ENCODE measurements at regions not wholly inside any gene's neighbourhood (a gene's known extent, or its start where the extent isn't known, plus 50 kb on each side); places are given as distances from the start of the nearest gene placed in this dataset.
"Not testable (repeated sequence)": the region's sequence is repeated elsewhere in the genome, so short reads cannot be mapped to it uniquely, and the experiment has no call there.

GRCh38 chr6:2355150-2355549, 109.7 kb upstream of the GMDS start:
- H3K4me3 ChIP-seq (ENCODE audit: low read depth, low read length): no peak overlapping the region
- no peak for DNase-seq (ENCODE audit: extremely low spot score)
- 41% methylated on average over 3 of the region's 3 CpGs for WGBS
- no peaks in the 10 kb centered on the region for H3K4me1 ChIP-seq (ENCODE audit: insufficient read depth)
- no peaks in the 10 kb centered on the region for H3K36me3 ChIP-seq (ENCODE audit: insufficient read depth)
- no peak overlapping the region for H3K27ac ChIP-seq (ENCODE audit: low read depth)

DNA sequence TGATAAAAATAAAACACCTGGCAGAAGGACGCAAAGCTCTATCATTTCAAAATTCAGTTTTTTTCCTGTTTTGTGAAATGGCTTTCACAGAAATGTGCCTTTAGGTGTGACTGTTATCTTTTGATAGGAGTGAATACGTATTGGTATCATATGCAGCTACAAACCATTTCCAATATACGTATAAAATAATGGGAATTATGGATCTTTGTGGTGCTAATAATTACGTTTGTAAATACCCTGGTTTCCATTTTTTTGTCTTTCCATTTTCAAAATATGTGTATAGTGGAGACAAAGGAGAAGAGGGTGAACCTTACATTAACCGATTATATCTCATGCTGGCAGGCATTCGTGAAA, 108.7 kb upstream of the GMDS start:
- Histone ChIP-seq H3K27ac (ENCODE audit: low read depth) (no peak overlapping the region), H3K4me1 (ENCODE audit: insufficient read depth) (no peaks in the 10 kb centered on the region), H3K4me3 (ENCODE audit: low read depth, low read length) (no peak overlapping the region), H3K36me3 (ENCODE audit: insufficient read depth) (no peaks in the 10 kb centered on the region)
- WGBS: 55% methylated on average over 6 of the region's 6 CpGs
- DNase-seq (ENCODE audit: extremely low spot score): no peak

DNA sequence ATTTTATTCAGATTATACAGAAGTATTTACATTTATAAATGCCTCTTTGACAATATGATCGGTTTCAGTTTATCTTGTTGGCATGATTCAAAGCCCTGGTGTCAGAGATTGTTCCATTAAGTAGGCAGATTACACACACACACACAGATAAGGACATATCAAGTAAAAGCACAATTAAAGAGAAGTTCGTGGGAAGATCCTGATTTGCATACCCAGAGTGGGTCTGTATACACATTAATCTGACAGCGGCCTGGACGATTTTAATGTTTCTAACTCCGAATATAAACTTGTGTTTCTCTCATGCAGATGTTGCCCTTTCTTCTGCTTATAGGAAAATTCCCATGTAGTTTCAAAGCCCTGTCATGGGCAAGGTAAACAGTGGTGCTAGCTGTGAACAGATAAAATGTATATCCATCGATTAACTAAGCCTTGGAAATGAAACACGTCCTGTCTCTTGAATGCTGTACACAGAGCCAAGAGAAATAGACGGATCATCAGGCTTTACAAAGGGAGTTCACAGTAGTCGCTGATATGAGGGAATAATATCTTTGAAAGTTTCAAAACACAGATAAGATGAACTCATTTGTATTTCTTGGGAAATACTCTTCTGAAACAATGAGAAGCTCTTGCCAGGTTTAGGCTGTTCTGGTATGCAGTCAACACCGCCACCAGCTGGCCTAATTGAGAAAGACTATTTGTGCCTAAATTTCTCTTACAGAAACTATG, 108.2 kb upstream of the GMDS start:
- Histone ChIP-seq H3K27ac (ENCODE audit: low read depth) (no peak overlapping the region), H3K36me3 (ENCODE audit: insufficient read depth) (no peaks in the 10 kb centered on the region), H3K4me1 (ENCODE audit: insufficient read depth) (no peaks in the 10 kb centered on the region), H3K4me3 (ENCODE audit: low read depth, low read length) (no peak overlapping the region)
- WGBS: 42% methylated on average over 10 of the region's 10 CpGs
- DNase-seq (ENCODE audit: extremely low spot score): peak; percentile 57

DNA sequence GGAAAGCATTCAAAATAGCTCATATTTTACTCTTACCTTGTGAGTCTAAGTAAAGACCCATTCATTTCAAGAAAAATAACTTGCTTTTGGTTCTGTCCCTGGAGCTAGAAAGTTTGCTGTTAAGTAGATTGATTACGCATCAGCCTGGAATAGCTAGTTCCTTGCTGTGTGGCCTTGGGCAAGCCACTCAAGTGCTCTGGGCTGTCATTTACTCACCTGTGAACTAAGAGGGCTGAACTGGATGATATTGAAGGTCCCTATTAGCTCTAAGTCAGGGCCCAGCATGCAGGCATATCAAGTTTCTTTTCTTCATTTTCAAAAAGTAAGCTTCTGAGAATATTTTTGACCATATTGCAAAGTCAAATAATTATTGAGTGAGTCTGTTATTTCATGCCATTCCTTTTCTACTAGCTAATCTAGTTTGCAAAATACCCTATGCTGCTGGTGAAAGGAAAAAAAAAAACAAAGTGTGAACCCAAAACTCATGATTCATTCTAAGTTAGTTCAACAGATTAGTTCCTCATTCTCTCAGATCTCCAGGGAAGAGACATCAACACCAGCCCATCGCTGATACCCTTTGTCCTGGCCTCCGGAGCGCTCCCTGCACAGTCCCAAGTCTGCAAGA, 106.5 kb upstream of the GMDS start:
- no peak for DNase-seq (ENCODE audit: extremely low spot score)
- Histone ChIP-seq H3K4me3 (ENCODE audit: low read depth, low read length) (no peak overlapping the region), H3K36me3 (ENCODE audit: insufficient read depth) (no peaks in the 10 kb centered on the region), H3K27ac (ENCODE audit: low read depth) (no peak overlapping the region), H3K4me1 (ENCODE audit: insufficient read depth) (no peaks in the 10 kb centered on the region)
- 93% methylated on average over 4 of the region's 4 CpGs for WGBS

DNA sequence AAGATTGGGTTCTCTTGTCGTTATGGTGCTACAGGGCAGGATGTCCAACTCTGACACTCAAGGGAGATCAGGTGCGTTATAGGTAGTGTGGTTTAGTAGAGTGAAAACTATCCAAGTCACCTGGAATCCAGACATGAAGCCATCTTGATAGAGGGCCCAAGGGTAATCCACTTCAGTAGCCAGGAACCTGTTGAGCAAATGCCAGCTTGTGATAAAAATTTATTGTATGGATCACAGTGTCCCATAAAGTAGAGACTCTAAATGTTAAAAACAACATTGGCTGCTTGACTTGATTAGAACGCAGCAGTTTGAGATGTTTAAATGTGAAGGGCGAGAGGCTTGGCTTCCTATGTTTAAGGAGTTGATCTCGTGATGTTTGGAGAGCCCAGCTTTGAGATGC, 105.7 kb upstream of the GMDS start:
- H3K4me3 ChIP-seq (ENCODE audit: low read depth, low read length): no peak overlapping the region
- no peak for DNase-seq (ENCODE audit: extremely low spot score)
- 81% methylated on average over 5 of the region's 5 CpGs for WGBS
- no peak overlapping the region for H3K27ac ChIP-seq (ENCODE audit: low read depth)
- H3K36me3 ChIP-seq (ENCODE audit: insufficient read depth): no peaks in the 10 kb centered on the region
- H3K4me1 ChIP-seq (ENCODE audit: insufficient read depth): no peaks in the 10 kb centered on the region

DNA sequence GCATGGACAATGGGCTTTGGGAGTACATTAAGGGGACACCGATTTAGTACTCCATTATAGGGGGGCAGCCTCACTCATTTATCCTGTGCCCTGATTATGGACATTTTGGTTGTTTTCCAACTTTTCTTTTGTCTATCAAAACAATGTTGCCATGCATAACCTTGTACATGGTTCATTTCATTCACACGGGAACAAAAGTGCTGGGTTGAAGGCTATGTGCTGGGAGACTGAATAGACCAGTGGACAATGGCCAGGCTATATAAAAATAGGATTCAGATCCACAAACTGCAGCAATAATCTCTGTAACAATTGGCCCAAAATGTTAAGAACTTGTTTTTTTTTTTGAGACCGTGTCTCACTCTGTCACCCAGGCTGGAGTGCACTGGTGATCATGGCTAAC, 100.7 kb upstream of the GMDS start:
- Histone ChIP-seq H3K4me1 (ENCODE audit: insufficient read depth) (no peaks in the 10 kb centered on the region), H3K27ac (ENCODE audit: low read depth) (no peak overlapping the region), H3K4me3 (ENCODE audit: low read depth, low read length) (no peak overlapping the region), H3K36me3 (ENCODE audit: insufficient read depth) (no peaks in the 10 kb centered on the region)
- 89% methylated on average over 3 of the region's 3 CpGs for WGBS
- DNase-seq (ENCODE audit: extremely low spot score): no peak

GRCh38 chr6:2344319-2344905, 99.0 kb upstream of the GMDS start:
- Histone ChIP-seq H3K36me3 (ENCODE audit: insufficient read depth) (no peaks in the 10 kb centered on the region), H3K4me1 (ENCODE audit: insufficient read depth) (no peaks in the 10 kb centered on the region), H3K4me3 (ENCODE audit: low read depth, low read length) (no peak overlapping the region), H3K27ac (ENCODE audit: low read depth) (no peak overlapping the region)
- 80% methylated on average over 6 of the region's 6 CpGs for WGBS
- DNase-seq (ENCODE audit: extremely low spot score): no peak

- no peak overlapping the region for H3K4me3 ChIP-seq (ENCODE audit: low read depth, low read length)
- H3K36me3 ChIP-seq (ENCODE audit: insufficient read depth): no peaks in the 10 kb centered on the region
- no peak for DNase-seq (ENCODE audit: extremely low spot score)
- H3K27ac ChIP-seq (ENCODE audit: low read depth): no peak overlapping the region
- no peaks in the 10 kb centered on the region for H3K4me1 ChIP-seq (ENCODE audit: insufficient read depth)
Observed at GRCh38 chr6:2327591-2327990, 82.2 kb upstream of the GMDS start.

DNA sequence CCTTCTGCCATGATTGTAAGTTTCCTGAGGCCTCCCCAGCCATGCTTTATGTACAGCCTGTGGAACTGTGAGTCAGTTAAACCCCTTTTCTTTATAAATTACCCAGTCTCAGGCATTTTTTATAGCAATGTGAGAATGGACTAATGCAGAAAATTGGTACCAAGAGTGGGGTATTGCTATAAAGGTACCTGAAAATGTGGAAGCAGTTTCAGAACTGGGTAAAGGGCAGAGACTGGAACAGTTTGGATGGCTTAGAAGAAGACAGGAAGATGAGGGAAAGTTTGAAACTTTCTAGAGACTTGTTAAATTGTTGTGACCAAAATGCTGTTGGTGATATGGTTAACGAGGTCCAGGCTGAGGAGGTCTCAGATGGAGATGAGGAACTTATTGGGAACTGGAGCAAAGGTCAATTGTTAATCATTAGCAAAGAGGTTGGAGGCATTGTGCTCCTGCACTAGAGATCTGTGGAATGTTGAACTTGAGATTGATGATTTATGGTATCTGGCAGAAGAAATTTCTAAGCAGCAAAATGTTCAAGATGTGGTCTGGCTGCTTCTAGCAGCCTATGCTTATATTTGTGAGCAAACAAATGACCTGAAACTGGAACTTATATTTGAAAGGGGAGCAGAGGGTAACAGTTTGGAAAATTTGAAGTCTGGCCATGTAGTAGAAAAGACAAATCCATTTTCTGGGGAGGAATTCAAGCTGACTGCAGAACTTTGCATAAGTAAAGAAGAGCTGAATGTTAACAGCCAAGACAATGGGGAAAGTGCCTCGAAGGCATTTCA, 79.0 kb upstream of the GMDS start:
- 92% methylated on average over 2 of the region's 2 CpGs for WGBS

DNA sequence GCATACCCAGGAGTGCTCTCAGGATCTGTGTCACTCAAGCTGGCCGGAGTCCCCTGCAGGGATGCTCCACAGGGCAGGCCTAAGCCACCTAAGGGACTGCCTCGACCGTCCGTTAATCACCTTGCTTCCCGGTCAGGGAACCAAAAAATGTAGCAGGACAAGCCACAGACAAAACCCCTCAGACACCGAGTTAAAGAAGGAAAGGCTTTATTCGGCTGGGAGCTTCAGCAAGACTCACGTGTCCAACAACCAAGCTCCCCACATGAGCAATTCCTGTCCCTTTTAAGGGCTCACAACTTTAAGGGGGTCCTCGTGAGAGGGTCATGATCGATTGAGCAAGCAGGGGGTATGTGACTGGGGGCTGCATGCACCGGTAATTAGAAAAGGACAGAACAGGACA, 72.1 kb upstream of the GMDS start:
- not testable (repeated sequence) for H3K4me3 ChIP-seq (ENCODE audit: low read depth, low read length); H3K4me1 ChIP-seq (ENCODE audit: insufficient read depth); H3K27ac ChIP-seq (ENCODE audit: low read depth); DNase-seq (ENCODE audit: extremely low spot score); H3K36me3 ChIP-seq (ENCODE audit: insufficient read depth)
- 96% methylated on average over 11 of the region's 11 CpGs for WGBS

More for the DNA sequence above, 79.0 kb upstream of the GMDS start:
- Histone ChIP-seq H3K4me3 (ENCODE audit: low read depth, low read length) (no peak overlapping the region), H3K27ac (ENCODE audit: low read depth) (no peak overlapping the region), H3K4me1 (ENCODE audit: insufficient read depth) (no peaks in the 10 kb centered on the region), H3K36me3 (ENCODE audit: insufficient read depth) (no peaks in the 10 kb centered on the region)
- no peak for DNase-seq (ENCODE audit: extremely low spot score)

DNA sequence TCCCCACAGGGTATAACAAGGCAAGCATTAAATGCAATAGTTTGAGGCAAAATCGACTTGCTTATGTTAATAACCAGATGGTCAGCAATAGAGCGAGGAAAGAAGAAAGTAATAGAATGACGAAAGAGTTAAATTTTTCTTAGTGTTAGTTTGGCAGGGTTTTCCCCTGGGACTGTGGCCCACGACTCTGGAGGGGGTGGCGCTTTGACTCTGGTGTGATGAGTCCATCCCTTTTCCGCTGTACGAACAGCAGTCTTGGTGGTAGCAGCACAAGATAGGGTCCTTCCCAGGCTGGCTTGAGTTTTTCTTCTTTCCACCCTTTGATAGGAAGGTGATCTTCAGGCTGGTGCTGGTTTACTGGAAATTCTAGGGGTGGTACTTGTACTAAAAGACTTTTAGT, 69.2 kb upstream of the GMDS start:
- Histone ChIP-seq H3K27ac (ENCODE audit: low read depth) (no peak overlapping the region), H3K4me3 (ENCODE audit: low read depth, low read length) (no peak overlapping the region), H3K4me1 (ENCODE audit: insufficient read depth) (no peaks in the 10 kb centered on the region), H3K36me3 (ENCODE audit: insufficient read depth) (no peaks in the 10 kb centered on the region)
- no peak for DNase-seq (ENCODE audit: extremely low spot score)
- WGBS: 74% methylated on average over 7 of the region's 7 CpGs

GRCh38 chr6:2310042-2310441, 64.6 kb upstream of the GMDS start:
- no peak for DNase-seq (ENCODE audit: extremely low spot score)
- Histone ChIP-seq H3K4me3 (ENCODE audit: low read depth, low read length) (no peak overlapping the region), H3K4me1 (ENCODE audit: insufficient read depth) (no peaks in the 10 kb centered on the region), H3K27ac (ENCODE audit: low read depth) (no peak overlapping the region), H3K36me3 (ENCODE audit: insufficient read depth) (no peaks in the 10 kb centered on the region)

DNA sequence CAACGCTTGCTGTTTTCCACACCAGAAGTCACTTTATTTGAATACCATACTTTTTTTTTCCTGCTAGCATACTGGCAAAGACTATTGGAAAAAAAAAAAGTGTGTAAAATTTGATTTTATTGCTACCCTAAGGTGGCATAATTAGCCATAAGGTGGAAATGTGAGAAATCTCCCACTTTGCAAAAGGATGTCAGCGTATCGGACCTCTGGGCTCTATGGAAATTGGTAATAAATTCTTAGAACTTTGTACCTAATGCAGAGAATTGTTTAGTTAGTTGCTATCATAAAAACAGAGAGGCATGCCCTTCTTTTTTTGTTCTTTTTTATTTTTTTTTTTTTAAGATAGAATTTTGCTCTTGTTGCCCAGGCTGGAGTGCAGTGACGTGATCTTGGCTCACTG, 63.7 kb upstream of the GMDS start:
- Histone ChIP-seq H3K36me3 (ENCODE audit: insufficient read depth) (no peaks in the 10 kb centered on the region), H3K4me3 (ENCODE audit: low read depth, low read length) (no peak overlapping the region), H3K27ac (ENCODE audit: low read depth) (no peak overlapping the region), H3K4me1 (ENCODE audit: insufficient read depth) (no peaks in the 10 kb centered on the region)
- WGBS: 94% methylated on average over 4 of the region's 4 CpGs
- DNase-seq (ENCODE audit: extremely low spot score): no peak

- H3K27ac ChIP-seq (ENCODE audit: low read depth): no peak overlapping the region
- 73% methylated on average over 3 of the region's 3 CpGs for WGBS
- no peak overlapping the region for H3K4me3 ChIP-seq (ENCODE audit: low read depth, low read length)
- H3K36me3 ChIP-seq (ENCODE audit: insufficient read depth): no peaks in the 10 kb centered on the region
- H3K4me1 ChIP-seq (ENCODE audit: insufficient read depth): no peaks in the 10 kb centered on the region
- no peak for DNase-seq (ENCODE audit: extremely low spot score)
Observed at GRCh38 chr6:2307799-2308198, 62.4 kb upstream of the GMDS start.

Data from urinary bladder (tissue), 3 donors.